Fibroblast of villous mesenchyme (primary cell): ENCODE measurements at regions not wholly inside any gene's neighbourhood (a gene's known extent, or its start where the extent isn't known, plus 50 kb on each side); places are given as distances from the start of the nearest gene placed in this dataset.
"Not testable (repeated sequence)": the region's sequence is repeated elsewhere in the genome, so short reads cannot be mapped to it uniquely, and the experiment has no call there.

Source experiments
- DNase-seq: peaks from one replicate; pipeline ENCODE4 v3.0.0-alpha.2; 2010; ENCODE audit warnings: low read depth
- H3K4me3 ChIP-seq: 2 replicates; pipeline ENCODE4 v1.5.1; 2011; ENCODE audit warnings: low read depth, mild to moderate bottlenecking, low read length

GRCh38 chr2:87549561-87550202 lies 198.2 kb upstream of the PLGLB2 start:
- DNase-seq, H3K4me3 ChIP-seq: not testable (repeated sequence)

DNA sequence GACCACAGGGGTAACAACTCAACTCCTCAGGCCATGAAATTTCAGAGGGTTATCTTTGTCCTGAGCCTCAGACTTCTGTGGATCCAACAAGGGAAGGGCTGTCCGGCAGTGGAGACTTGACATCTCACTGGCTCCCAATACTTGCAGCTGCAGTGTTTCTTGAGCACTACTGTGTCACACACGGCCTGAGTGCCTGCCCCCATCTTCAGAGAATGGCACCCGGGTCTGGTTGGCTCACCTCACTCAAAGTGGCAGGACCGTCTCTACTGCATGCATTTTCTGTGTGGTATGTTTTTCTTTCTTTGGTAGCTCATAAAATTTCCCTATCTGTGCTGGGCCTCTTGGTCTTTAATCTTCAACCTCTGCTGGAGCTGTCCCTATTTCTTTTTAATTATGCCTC lies 193.2 kb upstream of the PLGLB2 start:
- H3K4me3 ChIP-seq, DNase-seq: not testable (repeated sequence)

GRCh38 chr2:87555082-87555481 lies 192.8 kb upstream of the PLGLB2 start:
- DNase-seq, result not testable (repeated sequence)

GRCh38 chr2:87559001-87559400 lies 188.9 kb upstream of the PLGLB2 start:
- DNase-seq, H3K4me3 ChIP-seq: not testable (repeated sequence)

More at GRCh38 chr2:87555082-87555481, 192.8 kb upstream of the PLGLB2 start:
- H3K4me3 ChIP-seq, result not testable (repeated sequence)

GRCh38 chr2:87559735-87560134 lies 188.2 kb upstream of the PLGLB2 start:
- H3K4me3 ChIP-seq, result not testable (repeated sequence)

GRCh38 chr2:87565116-87565515 lies 182.8 kb upstream of the PLGLB2 start:
- not testable (repeated sequence) for H3K4me3 ChIP-seq, DNase-seq

More at GRCh38 chr2:87559735-87560134, 188.2 kb upstream of the PLGLB2 start:
- DNase-seq, result not testable (repeated sequence)

DNA sequence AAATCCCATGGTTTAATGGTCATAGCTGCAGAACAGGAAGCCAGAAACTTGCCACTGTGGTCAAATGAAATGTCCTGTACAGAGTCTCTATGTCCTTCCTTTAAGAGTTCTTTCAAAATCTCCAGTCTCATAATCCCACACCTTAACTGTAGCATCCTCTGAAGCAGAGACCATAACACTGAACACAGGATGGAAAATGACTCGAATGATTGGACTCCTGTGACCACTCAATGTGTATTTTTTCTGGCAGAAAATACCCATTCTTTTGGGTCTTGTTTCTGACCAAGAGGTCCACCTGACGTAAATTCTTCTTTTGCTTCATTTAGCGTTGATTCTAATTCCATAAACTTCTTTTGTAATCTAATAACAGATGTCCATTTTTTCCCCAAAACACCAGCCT lies 181.4 kb upstream of the PLGLB2 start:
- not testable (repeated sequence) for DNase-seq, H3K4me3 ChIP-seq

GRCh38 chr2:87567093-87567492 lies 180.8 kb upstream of the PLGLB2 start:
- DNase-seq, H3K4me3 ChIP-seq: not testable (repeated sequence)

DNA sequence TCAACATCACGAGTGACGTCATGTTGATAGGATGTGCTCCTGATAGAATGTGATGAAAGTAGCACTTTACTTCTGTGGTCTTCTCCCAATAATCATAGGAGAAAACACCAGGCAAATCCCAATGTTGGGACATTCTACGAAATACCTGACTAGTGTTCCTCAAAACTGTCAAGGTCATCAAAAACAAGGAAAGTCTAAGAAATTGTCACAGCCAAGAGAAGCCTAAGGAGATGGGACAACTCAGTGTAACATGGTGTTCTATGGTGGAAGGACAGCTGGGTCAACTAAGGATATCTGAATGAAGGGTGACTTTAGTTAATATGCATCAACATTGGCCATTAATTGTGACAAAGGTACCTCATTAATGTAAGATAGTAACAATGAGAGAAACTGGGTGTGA lies 180.0 kb upstream of the PLGLB2 start:
- not testable (repeated sequence) for DNase-seq, H3K4me3 ChIP-seq

GRCh38 chr2:87568554-87569278 lies 179.2 kb upstream of the PLGLB2 start:
- H3K4me3 ChIP-seq, DNase-seq: not testable (repeated sequence)

GRCh38 chr2:87569689-87570397 lies 178.0 kb upstream of the PLGLB2 start:
- H3K4me3 ChIP-seq, DNase-seq: not testable (repeated sequence)

DNA sequence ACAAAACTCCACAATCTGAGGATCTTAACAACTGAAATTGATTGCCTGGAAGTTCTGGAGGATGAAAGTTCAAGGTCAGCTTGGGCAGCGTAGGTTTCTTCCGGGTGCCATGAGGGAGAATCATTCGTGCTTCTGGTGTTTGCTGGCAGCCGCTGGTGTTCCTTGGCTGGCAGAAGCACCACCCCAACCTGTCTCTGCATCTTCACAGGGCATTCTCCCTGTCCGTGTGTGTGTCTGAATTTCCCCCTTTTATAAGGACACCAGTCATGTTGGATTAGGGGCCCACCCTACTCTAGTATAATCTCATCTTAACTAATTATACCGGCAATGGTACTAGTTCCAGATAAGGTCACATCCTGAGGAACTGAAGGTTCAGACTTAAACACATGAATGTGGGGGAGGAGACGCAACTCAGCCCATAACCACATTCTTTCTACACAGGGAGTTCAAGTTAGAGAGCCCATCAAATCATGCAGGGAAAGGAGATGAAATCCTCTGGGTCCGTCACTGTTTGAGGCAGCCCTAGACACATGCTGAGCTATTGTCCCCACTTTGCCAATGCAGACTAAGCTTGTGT lies 175.9 kb upstream of the PLGLB2 start:
- DNase-seq, H3K4me3 ChIP-seq: not testable (repeated sequence)

- not testable (repeated sequence) for H3K4me3 ChIP-seq, DNase-seq
Observed at GRCh38 chr2:87572906-87573305, 175.0 kb upstream of the PLGLB2 start.

GRCh38 chr2:87573386-87574192 lies 174.3 kb upstream of the PLGLB2 start:
- not testable (repeated sequence) for DNase-seq, H3K4me3 ChIP-seq

DNA sequence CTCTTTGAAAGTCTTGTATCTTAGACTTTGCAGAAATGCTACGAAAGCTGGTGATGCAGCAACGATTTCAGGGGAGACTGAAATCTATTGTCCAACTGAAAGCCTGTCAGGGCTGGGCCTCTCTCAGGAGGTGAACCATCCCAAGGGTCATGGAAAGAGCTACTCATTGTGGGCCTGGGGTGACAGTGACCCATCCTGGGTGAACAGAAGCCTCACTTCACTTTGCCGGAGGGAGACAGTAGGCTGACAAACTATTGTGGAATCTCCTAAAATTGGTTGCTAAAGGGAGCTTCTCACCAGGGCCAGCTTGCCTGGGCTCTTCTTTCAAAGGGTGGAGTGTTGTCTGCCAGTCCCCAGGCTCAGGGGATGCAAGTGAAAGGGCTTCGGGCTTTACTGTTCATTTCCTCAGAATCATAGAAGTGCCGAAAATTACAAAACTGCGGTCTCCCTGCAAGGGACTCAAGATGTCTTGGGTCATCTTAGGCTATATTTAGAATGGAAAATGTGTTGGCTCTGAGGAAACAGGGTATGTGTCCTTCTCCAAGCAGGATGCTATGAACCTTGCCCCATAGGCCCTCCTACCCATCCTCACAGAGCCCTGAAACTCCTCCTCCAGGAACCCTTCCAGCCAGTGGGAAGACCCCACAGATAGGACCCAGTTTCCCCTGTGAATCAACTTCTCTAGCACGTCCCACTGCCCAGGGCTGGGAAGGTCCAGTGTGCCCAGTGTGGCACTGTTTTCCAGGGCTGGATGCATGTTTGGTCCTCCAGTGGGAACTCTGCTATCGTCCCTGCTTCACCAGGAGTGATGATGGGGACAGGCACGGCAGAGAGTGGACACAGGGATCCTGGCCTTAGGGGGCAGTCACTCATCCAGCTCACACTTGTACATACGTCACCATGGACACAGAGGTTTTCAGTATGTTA lies 173.4 kb upstream of the PLGLB2 start:
- DNase-seq, H3K4me3 ChIP-seq: not testable (repeated sequence)

- not testable (repeated sequence) for H3K4me3 ChIP-seq, DNase-seq
Observed at GRCh38 chr2:87575138-87575537, 172.7 kb upstream of the PLGLB2 start.

GRCh38 chr2:87577358-87577757 lies 170.5 kb upstream of the PLGLB2 start:
- DNase-seq, H3K4me3 ChIP-seq: not testable (repeated sequence)
